CD4-positive, alpha-beta memory T cell (primary cell): ENCODE measurements at regions not wholly inside any gene's neighbourhood (a gene's known extent, or its start where the extent isn't known, plus 50 kb on each side); places are given as distances from the start of the nearest gene placed in this dataset.
A peak's percentile ranks its signal among the peaks of the same experiment; 100 is the strongest.

Source experiments
- CTCF ChIA-PET: fragments of 350-600 bp; sonication (Branson Sonifier 250); formaldehyde crosslinking; loops from one replicate; lab custom pipeline; 2021; ENCODE audit warnings: inconsistent platforms; ENCODE audit not compliant: partially characterized antibody; lab: Charles Lee
- POLR2A ChIA-PET: fragments of 350-600 bp; sonication (Branson Sonifier 250); formaldehyde crosslinking; loops from one replicate; lab custom pipeline; 2021; ENCODE audit not compliant: partially characterized antibody; lab: Charles Lee
- DNase-seq, 5 donors: peaks; one replicate each; pipeline versions ENCODE4 v3.0.0 to v3.0.0-alpha.2; 2020 to 2022; ENCODE audit warnings: mixed read lengths in 1 of 5
- H3K27ac ChIP-seq: one replicate; pipeline ENCODE4 v1.7.0; 2013; ENCODE audit warnings: low read depth, low read length
- H3K27me3 ChIP-seq: 2 replicates; pipeline ENCODE4 v1.7.0; 2013; ENCODE audit warnings: mild to moderate bottlenecking, low read length, moderate library complexity; ENCODE audit not compliant: insufficient read depth
- H3K36me3 ChIP-seq: 2 replicates; pipeline ENCODE4 v1.7.0; 2013; ENCODE audit warnings: mild to moderate bottlenecking, low read length, moderate library complexity; ENCODE audit not compliant: insufficient read depth
- H3K4me1 ChIP-seq: 2 replicates; pipeline ENCODE4 v1.7.0; 2013; ENCODE audit warnings: mild to moderate bottlenecking, low read length, moderate library complexity; ENCODE audit not compliant: insufficient read depth
- H3K4me3 ChIP-seq, 2 donors: one replicate each; pipeline ENCODE4 v1.7.0; 2013; ENCODE audit warnings: low read length in 2 of 2, mild to moderate bottlenecking in 1 of 2
- H3K9me3 ChIP-seq, 2 donors: one replicate each; pipeline ENCODE4 v1.7.0; 2013; ENCODE audit warnings: low read length in 2 of 2, control low read depth in 1 of 2; ENCODE audit not compliant: control insufficient read depth in 1 of 2
- H3K27ac Mint-ChIP-seq, 7 donors: one replicate each; pipeline ENCODE4 v1.8.0; 2020 to 2021; ENCODE audit warnings: mixed read lengths in 7 of 7, mild to moderate bottlenecking in 6 of 7, inconsistent platforms in 3 of 7, moderate library complexity in 3 of 7
- H3K27me3 Mint-ChIP-seq, 2 donors: one replicate each; pipeline ENCODE4 v1.8.0; 2020 to 2021; ENCODE audit warnings: mixed read lengths in 2 of 2
- H3K36me3 Mint-ChIP-seq, 2 donors: one replicate each; pipeline ENCODE4 v1.8.0; 2020 to 2021; ENCODE audit warnings: mixed read lengths in 2 of 2, inconsistent platforms in 1 of 2, mild to moderate bottlenecking in 1 of 2
- H3K4me1 Mint-ChIP-seq, 4 donors: one replicate each; pipeline ENCODE4 v1.8.0; 2020 to 2021; ENCODE audit warnings: mixed read lengths in 4 of 4, mild to moderate bottlenecking in 1 of 4
- H3K4me3 Mint-ChIP-seq, 8 donors: one replicate each; pipeline ENCODE4 v1.8.0; 2020 to 2021; ENCODE audit warnings: mixed read lengths in 8 of 8, mild to moderate bottlenecking in 7 of 8, moderate library complexity in 6 of 8, inconsistent platforms in 3 of 8
- H3K9me3 Mint-ChIP-seq, 8 donors: one replicate each; pipeline ENCODE4 v1.8.0; 2020 to 2021; ENCODE audit warnings: mixed read lengths in 8 of 8, mild to moderate bottlenecking in 5 of 8, inconsistent platforms in 3 of 8, moderate library complexity in 1 of 8
- intact Hi-C: fragments of 100-400 bp; cut with micrococcal nuclease; formaldehyde crosslinking; loops from one replicate; pipeline ENCODE4 v1.15.1; 2023

DNA sequence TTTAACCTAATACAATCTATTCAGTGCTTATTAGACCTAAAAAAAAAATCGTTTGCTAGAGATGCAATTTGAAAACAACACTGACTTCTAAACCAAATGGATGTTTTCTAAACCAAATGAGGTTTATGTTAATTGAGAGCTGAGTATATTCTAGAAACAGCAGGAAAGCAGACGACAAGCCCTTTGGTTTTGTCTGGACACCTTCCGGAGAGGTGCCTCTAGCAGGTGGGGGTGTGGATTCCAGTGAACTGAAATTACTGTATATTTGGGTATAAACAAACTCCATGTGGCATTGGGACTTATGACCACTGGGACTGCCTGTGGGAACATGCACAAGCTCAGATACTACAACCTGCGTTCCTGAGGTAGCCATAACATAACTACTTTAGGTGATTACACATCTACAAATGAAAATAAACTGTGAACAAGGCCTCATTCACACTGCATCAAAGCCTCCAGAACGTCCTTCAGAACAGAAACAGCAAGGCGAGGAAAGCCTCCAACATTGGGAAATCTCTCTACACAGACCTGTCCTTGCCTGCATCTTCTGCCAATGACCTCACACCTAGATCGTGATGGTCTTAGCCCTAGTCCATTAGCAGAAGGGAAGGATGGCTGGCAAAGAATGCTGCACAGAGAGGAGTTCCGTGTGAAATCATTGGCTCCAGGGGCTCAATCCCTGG lies 206.8 kb upstream of the FOXQ1 start:
- Mint-ChIP-seq H3K4me3 (no peak overlapping the region), H3K9me3 (peaks cover 0 to 9% (median 1%) of the 10 kb centered on the region in 8 donors), H3K27me3 (peaks cover 8 to 13% of the 10 kb centered on the region in 2 donors), H3K4me1 (no peaks in the 10 kb centered on the region), H3K27ac (no peak overlapping the region), H3K36me3 (no peaks in the 10 kb centered on the region)
- ChIA-PET POLR2A (no interaction called here), CTCF (no interaction called here)
- intact Hi-C loops: no loop called here
- H3K4me3 ChIP-seq: no peak overlapping the region
- no peak overlapping the region for H3K27ac ChIP-seq
- H3K9me3 ChIP-seq: no peaks in the 10 kb centered on the region
- H3K27me3 ChIP-seq: no peaks in the 10 kb centered on the region
- DNase-seq: no peak
- no peaks in the 10 kb centered on the region for H3K4me1 ChIP-seq
- H3K36me3 ChIP-seq: no peaks in the 10 kb centered on the region

- no peaks in the 10 kb centered on the region for H3K4me1 Mint-ChIP-seq
- no peak overlapping the region for H3K27ac Mint-ChIP-seq
- no peak for DNase-seq
- Histone ChIP-seq H3K4me3 (no peak overlapping the region), H3K27ac (no peak overlapping the region), H3K36me3 (no peaks in the 10 kb centered on the region), H3K27me3 (no peaks in the 10 kb centered on the region), H3K9me3 (no peaks in the 10 kb centered on the region), H3K4me1 (no peaks in the 10 kb centered on the region)
- intact Hi-C loops: no loop called here
- H3K9me3 Mint-ChIP-seq: peaks cover 0 to 9% (median 1%) of the 10 kb centered on the region in 8 donors
- POLR2A ChIA-PET: no interaction called here
- H3K4me3 Mint-ChIP-seq: no peak overlapping the region
- CTCF ChIA-PET: no interaction called here
- peaks cover 12 to 17% of the 10 kb centered on the region in 2 donors for H3K27me3 Mint-ChIP-seq
- H3K36me3 Mint-ChIP-seq: no peaks in the 10 kb centered on the region
These were observed 207.8 kb upstream of the FOXQ1 start for GRCh38 chr6:1103945-1104623.

- CTCF ChIA-PET: no interaction called here
- intact Hi-C loops: no loop called here
- Histone ChIP-seq H3K9me3 (no peaks in the 10 kb centered on the region), H3K27me3 (no peaks in the 10 kb centered on the region), H3K27ac (no peak overlapping the region), H3K4me1 (no peaks in the 10 kb centered on the region), H3K36me3 (no peaks in the 10 kb centered on the region), H3K4me3 (no peak overlapping the region)
- Mint-ChIP-seq H3K9me3 (peaks cover 0 to 9% (median 1%) of the 10 kb centered on the region in 8 donors), H3K27ac (no peak overlapping the region), H3K27me3 (peaks cover 10 to 20% of the 10 kb centered on the region in 2 donors), H3K4me3 (no peak overlapping the region), H3K36me3 (no peaks in the 10 kb centered on the region), H3K4me1 (no peaks in the 10 kb centered on the region)
- POLR2A ChIA-PET: no interaction called here
- no peak for DNase-seq
These were observed 208.9 kb upstream of the FOXQ1 start for GRCh38 chr6:1103021-1103420.

DNA sequence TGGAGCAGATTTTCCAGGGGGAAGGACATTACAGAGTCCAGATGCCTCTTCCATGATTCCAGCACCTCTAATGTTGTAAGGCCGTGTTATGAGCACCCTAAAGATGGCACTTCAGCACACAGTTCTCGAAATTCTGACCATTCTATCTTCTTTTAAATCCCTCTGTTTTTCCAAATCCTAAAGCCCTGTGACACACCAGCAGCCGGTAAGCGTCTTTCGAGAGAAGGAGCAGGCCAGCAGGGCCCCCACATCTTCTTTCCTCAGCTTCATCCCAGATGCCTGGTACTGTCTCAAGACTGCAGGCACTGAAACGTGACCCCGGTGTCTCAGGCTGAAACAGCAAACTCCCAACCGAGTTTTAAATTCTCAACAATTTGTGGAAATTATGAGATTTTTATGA lies 211.6 kb upstream of the FOXQ1 start:
- Mint-ChIP-seq H3K4me1 (no peaks in the 10 kb centered on the region), H3K9me3 (peaks cover 0 to 7% (median 0%) of the 10 kb centered on the region in 8 donors), H3K36me3 (no peaks in the 10 kb centered on the region), H3K27ac (no peak overlapping the region), H3K27me3 (peaks cover 9 to 21% of the 10 kb centered on the region in 2 donors), H3K4me3 (peak overlapping the region in 1 of 8 donors; percentile 48)
- no peaks in the 10 kb centered on the region for H3K9me3 ChIP-seq
- DNase-seq: no peak
- H3K27me3 ChIP-seq: no peaks in the 10 kb centered on the region
- no peak overlapping the region for H3K27ac ChIP-seq
- intact Hi-C loops: no loop called here
- ChIA-PET POLR2A (no interaction called here), CTCF (no interaction called here)
- no peaks in the 10 kb centered on the region for H3K4me1 ChIP-seq
- H3K4me3 ChIP-seq: no peak overlapping the region
- H3K36me3 ChIP-seq: no peaks in the 10 kb centered on the region

- no peaks in the 10 kb centered on the region for H3K36me3 Mint-ChIP-seq
- no peaks in the 10 kb centered on the region for H3K4me1 ChIP-seq
These were observed 212.6 kb upstream of the FOXQ1 start for GRCh38 chr6:1099264-1099663.

DNA sequence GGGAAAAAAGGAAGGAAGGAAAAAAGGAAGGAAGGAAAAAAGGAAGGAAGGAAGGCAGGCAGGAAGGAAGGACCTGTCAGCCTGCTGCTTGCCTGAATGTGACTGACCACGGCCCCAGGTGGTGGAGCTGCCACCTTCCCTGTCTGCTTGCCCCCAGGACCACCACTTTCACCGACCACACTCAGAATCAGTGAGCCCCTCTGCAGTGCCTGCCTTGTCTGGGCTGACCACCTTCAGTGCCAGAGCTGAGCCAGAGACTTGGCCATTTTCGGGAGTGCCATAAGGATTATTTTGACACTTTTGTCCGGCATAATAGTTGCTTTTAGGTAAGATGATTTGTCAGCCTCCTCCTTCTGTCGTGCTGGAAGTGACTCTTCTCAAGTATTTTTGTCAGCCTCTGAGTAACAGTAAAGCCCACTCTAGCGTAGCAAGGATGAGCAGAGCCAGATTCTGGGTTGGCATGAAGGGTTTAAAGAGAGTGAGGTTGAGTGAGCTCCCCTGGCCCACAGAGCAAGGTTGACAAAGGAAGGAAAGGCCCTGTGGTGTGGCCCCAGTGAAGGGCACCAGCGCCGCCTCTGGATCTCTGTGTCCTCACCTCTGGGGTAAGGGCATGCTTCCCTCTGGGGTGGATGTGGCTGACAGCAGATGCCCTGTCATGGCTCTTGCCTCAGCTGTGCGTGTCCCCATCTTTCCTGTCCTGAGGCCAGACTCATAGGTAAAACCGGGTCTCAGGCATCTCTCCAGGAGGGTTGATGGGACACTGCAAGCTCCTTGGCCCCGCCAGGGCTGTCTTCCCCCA lies 214.7 kb upstream of the FOXQ1 start:
- ChIA-PET POLR2A (no interaction called here), CTCF (no interaction called here)
- H3K9me3 ChIP-seq: no peaks in the 10 kb centered on the region
- no peak for DNase-seq
- H3K27ac ChIP-seq: no peak overlapping the region
- no peaks in the 10 kb centered on the region for H3K4me1 Mint-ChIP-seq
- H3K4me3 ChIP-seq: no peak overlapping the region
- H3K4me3 Mint-ChIP-seq: no peak overlapping the region
- H3K27ac Mint-ChIP-seq: no peak overlapping the region
- no peaks in the 10 kb centered on the region for H3K27me3 ChIP-seq
- no peaks in the 10 kb centered on the region for H3K4me1 ChIP-seq
- no peaks in the 10 kb centered on the region for H3K36me3 ChIP-seq
- H3K9me3 Mint-ChIP-seq: peaks cover 0 to 7% (median 1%) of the 10 kb centered on the region in 8 donors
- intact Hi-C loops: no loop called here
- H3K27me3 Mint-ChIP-seq: peaks cover 11 to 16% of the 10 kb centered on the region in 2 donors
- no peaks in the 10 kb centered on the region for H3K36me3 Mint-ChIP-seq

More at GRCh38 chr6:1099264-1099663, 212.6 kb upstream of the FOXQ1 start:
- Histone ChIP-seq H3K27ac (no peak overlapping the region), H3K27me3 (no peaks in the 10 kb centered on the region), H3K4me3 (no peak overlapping the region), H3K9me3 (no peaks in the 10 kb centered on the region), H3K36me3 (no peaks in the 10 kb centered on the region)
- Mint-ChIP-seq H3K9me3 (peaks cover 0 to 7% (median 1%) of the 10 kb centered on the region in 8 donors), H3K4me3 (no peak overlapping the region), H3K4me1 (no peaks in the 10 kb centered on the region), H3K27ac (no peak overlapping the region), H3K27me3 (peaks cover 9 to 16% of the 10 kb centered on the region in 2 donors)
- POLR2A ChIA-PET: no interaction called here
- no peak for DNase-seq
- intact Hi-C loops: no loop called here
- CTCF ChIA-PET: no interaction called here

GRCh38 chr6:1094306-1094705 lies 217.6 kb upstream of the FOXQ1 start:
- intact Hi-C loops: no loop called here
- ChIA-PET CTCF (no interaction called here), POLR2A (no interaction called here)
- no peak overlapping the region for H3K27ac ChIP-seq
- H3K4me3 ChIP-seq: no peak overlapping the region
- no peaks in the 10 kb centered on the region for H3K27me3 ChIP-seq
- H3K36me3 Mint-ChIP-seq: no peaks in the 10 kb centered on the region
- H3K4me1 ChIP-seq: no peaks in the 10 kb centered on the region
- no peaks in the 10 kb centered on the region for H3K36me3 ChIP-seq
- H3K9me3 ChIP-seq: no peaks in the 10 kb centered on the region
- H3K4me3 Mint-ChIP-seq: no peak overlapping the region
- DNase-seq: no peak
- H3K9me3 Mint-ChIP-seq: peaks cover 0 to 7% (median 1%) of the 10 kb centered on the region in 8 donors
- peaks cover 5 to 10% of the 10 kb centered on the region in 2 donors for H3K27me3 Mint-ChIP-seq
- H3K4me1 Mint-ChIP-seq: no peaks in the 10 kb centered on the region
- no peak overlapping the region for H3K27ac Mint-ChIP-seq
